H1 (cell line): ENCODE measurements at regions not wholly inside any gene's neighbourhood (a gene's known extent, or its start where the extent isn't known, plus 50 kb on each side); places are given as distances from the start of the nearest gene placed in this dataset.

ENCODE experiments used
- CTCF ChIA-PET: fragments of 300-600 bp; sonication (Branson Sonifier 250); formaldehyde crosslinking; loops from one replicate; lab custom pipeline; 2021; ENCODE audit not compliant: partially characterized antibody; lab: Charles Lee
- POLR2A ChIA-PET: fragments of 300-600 bp; sonication (Branson Sonifier 250); formaldehyde crosslinking; loops from one replicate; lab custom pipeline; 2021; ENCODE audit warnings: inconsistent platforms; ENCODE audit not compliant: partially characterized antibody; lab: Charles Lee
- DNase-seq, 2 experiments: peaks; one replicate each; pipeline versions ENCODE4 v3.0.0 to v3.0.0-alpha.2; 2010 to 2022; ENCODE audit warnings: low spot score in 2 of 2, low read depth in 1 of 2, mixed read lengths in 1 of 2
- FAIRE-seq: peaks from 2 replicates; lab custom pipeline; 2011; peaks lifted over from hg19 to GRCh38; lab: Jason Lieb, UNC
- H2AFZ ChIP-seq: 2 replicates; pipeline ENCODE4 v1.8.1; 2012; ENCODE audit warnings: low read length, inconsistent platforms
- H2AK5ac ChIP-seq: 2 replicates; pipeline ENCODE4 v1.6.1; 2013; ENCODE audit warnings: low read depth, low read length
- H2BK120ac ChIP-seq: replicated peaks from 2 replicates; pipeline ENCODE3; 2013; ENCODE audit warnings: low read depth, low read length, inconsistent platforms
- H2BK12ac ChIP-seq: 2 replicates; pipeline ENCODE4 v1.6.1; 2013; ENCODE audit warnings: low read depth, low read length
- H2BK15ac ChIP-seq: 2 replicates; pipeline ENCODE4 v1.6.1; 2013; ENCODE audit warnings: low read length
- H2BK20ac ChIP-seq: 2 replicates; pipeline ENCODE4 v1.6.1; 2013; ENCODE audit warnings: low read length
- H2BK5ac ChIP-seq: 2 replicates; pipeline ENCODE4 v1.6.1; 2013; ENCODE audit warnings: low read depth, low read length
- H3K14ac ChIP-seq: 2 replicates; pipeline ENCODE4 v1.6.1; 2013; ENCODE audit warnings: inconsistent platforms; ENCODE audit not compliant: insufficient read length
- H3K18ac ChIP-seq: 2 replicates; pipeline ENCODE4 v1.6.1; 2013; ENCODE audit warnings: low read length; ENCODE audit errors: extremely low read depth
- H3K23ac ChIP-seq: 2 replicates; pipeline ENCODE4 v1.6.1; 2013; ENCODE audit warnings: inconsistent platforms; ENCODE audit not compliant: insufficient read length
- H3K23me2 ChIP-seq: 2 replicates; pipeline ENCODE4 v1.6.1; 2013; ENCODE audit warnings: low read depth, low read length
- H3K27ac ChIP-seq: 2 replicates; pipeline ENCODE4 v1.6.1; 2011; ENCODE audit warnings: low read depth, low read length, inconsistent platforms
- H3K27me3 ChIP-seq, 4 experiments: replicated peaks in 1 of 4; 1 replicate in 1 of 4; 2 replicates in 3 of 4; pipeline versions ENCODE4 v1.6.1 to v1.8.1; 2011 to 2013; ENCODE audit warnings: low read length in 3 of 4, mild to moderate bottlenecking in 3 of 4, inconsistent platforms in 2 of 4, mixed read lengths in 2 of 4, moderate library complexity in 1 of 4; ENCODE audit not compliant: control insufficient read depth in 3 of 4, insufficient read depth in 3 of 4; ENCODE audit errors: extremely low read depth in 1 of 4
- H3K36me3 ChIP-seq, 4 experiments: 2 replicates each; pipeline versions ENCODE4 v1.6.1 to v1.8.1; 2011 to 2013; ENCODE audit warnings: mild to moderate bottlenecking in 4 of 4, low read length in 3 of 4, moderate library complexity in 2 of 4, control low read depth in 1 of 4, inconsistent platforms in 1 of 4; ENCODE audit not compliant: insufficient read depth in 4 of 4, control insufficient read depth in 2 of 4
- H3K4ac ChIP-seq: replicated peaks from 2 replicates; pipeline ENCODE3; 2013; ENCODE audit warnings: low read length, low read depth, mixed read lengths, inconsistent platforms; ENCODE audit not compliant: insufficient read length
- H3K4me1 ChIP-seq, 4 experiments: replicated peaks in 1 of 4; 1 replicate in 1 of 4; 2 replicates in 3 of 4; pipeline versions ENCODE4 v1.6.1 to v1.8.1; 2011 to 2013; ENCODE audit warnings: low read length in 3 of 4, inconsistent platforms in 2 of 4, mixed read lengths in 1 of 4; ENCODE audit not compliant: insufficient read depth in 4 of 4, control insufficient read depth in 3 of 4
- H3K4me2 ChIP-seq, 2 experiments: 2 replicates each; pipeline versions ENCODE4 v1.6.1 to v1.8.1; 2011 to 2013; ENCODE audit warnings: low read depth in 2 of 2, low read length in 2 of 2, control low read depth in 1 of 2, inconsistent platforms in 1 of 2, mild to moderate bottlenecking in 1 of 2; ENCODE audit not compliant: insufficient read depth in 1 of 2
- H3K4me3 ChIP-seq, 4 experiments: fragments of 200-600, 300-600 bp in 1 of 4; sonication (generic), shearing (Covaris generic), sonication (Bioruptor Twin) in 1 of 4; 2 replicates each; pipeline versions ENCODE4 v1.5.1 to v1.8.1; 2011 to 2016; ENCODE audit warnings: low read length in 4 of 4, low read depth in 3 of 4, control low read depth in 2 of 4, inconsistent platforms in 2 of 4, mild to moderate bottlenecking in 2 of 4, mixed read lengths in 1 of 4, moderate library complexity in 1 of 4; ENCODE audit not compliant: insufficient read depth in 2 of 4; ENCODE audit errors: extremely low read depth in 1 of 4
- H3K56ac ChIP-seq: replicated peaks from 2 replicates; pipeline ENCODE3; 2013; ENCODE audit warnings: low read depth, mild to moderate bottlenecking, mixed read lengths, low read length, inconsistent platforms; ENCODE audit not compliant: insufficient read length
- H3K79me1 ChIP-seq: 2 replicates; pipeline ENCODE4 v1.6.1; 2013; ENCODE audit warnings: low read depth, low read length, control low read depth
- H3K79me2 ChIP-seq, 2 experiments: 2 replicates each; pipeline versions ENCODE4 v1.6.1 to v1.8.1; 2012 to 2013; ENCODE audit warnings: low read length in 2 of 2, mild to moderate bottlenecking in 2 of 2, inconsistent platforms in 1 of 2; ENCODE audit not compliant: insufficient read depth in 2 of 2, control insufficient read depth in 1 of 2
- H3K9ac ChIP-seq, 4 experiments: replicated peaks in 1 of 4; 1 replicate in 1 of 4; 2 replicates in 3 of 4; pipeline versions ENCODE4 v1.6.1 to v1.8.1; 2011 to 2013; ENCODE audit warnings: low read depth in 3 of 4, low read length in 3 of 4, control low read depth in 2 of 4, mild to moderate bottlenecking in 2 of 4, moderate library complexity in 2 of 4, inconsistent platforms in 1 of 4; ENCODE audit errors: extremely low read depth in 1 of 4
- H3K9me3 ChIP-seq, 2 experiments: 2 replicates each; pipeline versions ENCODE4 v1.6.1 to v1.8.1; 2012 to 2013; ENCODE audit warnings: mild to moderate bottlenecking in 2 of 2, moderate library complexity in 2 of 2, control low read depth in 1 of 2, inconsistent platforms in 1 of 2, low read depth in 1 of 2, low read length in 1 of 2, mixed read lengths in 1 of 2; ENCODE audit not compliant: insufficient read depth in 2 of 2
- H4K20me1 ChIP-seq, 2 experiments: replicated peaks in 1 of 2; 2 replicates each; pipeline versions ENCODE3 to v1.8.1; 2011 to 2013; ENCODE audit warnings: inconsistent platforms in 2 of 2, low read length in 2 of 2, mild to moderate bottlenecking in 1 of 2; ENCODE audit not compliant: insufficient read depth in 2 of 2, control insufficient read depth in 1 of 2
- H4K5ac ChIP-seq: 2 replicates; pipeline ENCODE4 v1.6.1; 2013; ENCODE audit warnings: low read length, low read depth, mixed read lengths, inconsistent platforms; ENCODE audit not compliant: insufficient read length
- H4K8ac ChIP-seq: 2 replicates; pipeline ENCODE4 v1.8.0; 2013; ENCODE audit warnings: mild to moderate bottlenecking, moderate library complexity, low read length, inconsistent platforms; ENCODE audit not compliant: insufficient read depth; ENCODE audit errors: extremely low read depth
- H4K91ac ChIP-seq: replicated peaks from 2 replicates; pipeline ENCODE3; 2013; ENCODE audit warnings: low read length, mixed read lengths, inconsistent platforms; ENCODE audit not compliant: insufficient read length
- ASH2L ChIP-seq: fragments of 200-600, 300-600 bp; sonication (generic); IDR thresholded peaks from one replicate; pipeline ENCODE4 v1.7.1; 2017; ENCODE audit warnings: low read length
- BCL11A ChIP-seq, 2 experiments: IDR thresholded peaks; one replicate each; pipeline ENCODE4 v1.6.1; 2011; ENCODE audit warnings: low read depth in 2 of 2, low read length in 2 of 2, mild to moderate bottlenecking in 2 of 2
- CBX8 ChIP-seq: fragments of 300-800, 300-1000 bp; sonication (generic); IDR thresholded peaks from 2 replicates; pipeline ENCODE4 v1.7.1; 2016; ENCODE audit warnings: low read depth, low read length, borderline replicate concordance
- CEBPB ChIP-seq: IDR thresholded peaks from 2 replicates; pipeline ENCODE4 v1.6.1; 2012; ENCODE audit warnings: low read depth, low read length
- CHD2 ChIP-seq: IDR thresholded peaks from 2 replicates; pipeline ENCODE4 v1.6.1; 2012; ENCODE audit warnings: low read length, improper control_type of control experiment
- CREB1 ChIP-seq: IDR thresholded peaks from 2 replicates; pipeline ENCODE4 v1.6.1; 2012; ENCODE audit warnings: inconsistent platforms
- CTBP2 ChIP-seq: IDR thresholded peaks from 2 replicates; pipeline ENCODE4 v1.7.0; 2011; ENCODE audit warnings: borderline replicate concordance, mild to moderate bottlenecking, moderate library complexity, mixed read lengths, low read length; ENCODE audit not compliant: insufficient read depth, insufficient read length
- POLR2A ChIP-seq, 2 experiments: IDR thresholded peaks; 1 replicate in 1 of 2; 2 replicates in 1 of 2; pipeline ENCODE4 v1.6.1; 2011; ENCODE audit warnings: low read depth in 2 of 2, low read length in 2 of 2, mild to moderate bottlenecking in 2 of 2; ENCODE audit errors: control extremely low read depth in 1 of 2
- POLR2AphosphoS5 ChIP-seq: IDR thresholded peaks from 2 replicates; pipeline ENCODE4 v1.6.1; 2011; ENCODE audit warnings: low read depth, low read length
- SAP30 ChIP-seq: fragments of 300-600 bp; sonication (generic); IDR thresholded peaks from 2 replicates; pipeline ENCODE4 v1.7.1; 2012; ENCODE audit warnings: low read length, moderate library complexity, mild to moderate bottlenecking, inconsistent platforms; ENCODE audit not compliant: insufficient read depth, insufficient replicate concordance
- SIX5 ChIP-seq: IDR thresholded peaks from 2 replicates; pipeline ENCODE4 v1.6.1; 2011; ENCODE audit warnings: mild to moderate bottlenecking, low read depth, low read length
- SUZ12 ChIP-seq: fragments of 200-600 bp; sonication (generic); IDR thresholded peaks from 2 replicates; pipeline ENCODE4 v1.6.1; 2012; ENCODE audit warnings: mild to moderate bottlenecking, inconsistent platforms, low read length, moderate library complexity, mixed read lengths
- TAF7 ChIP-seq: optimal IDR thresholded peaks from 2 replicates; pipeline ENCODE3; 2011; ENCODE audit warnings: low read depth, mild to moderate bottlenecking, inconsistent platforms, low read length, moderate library complexity, borderline replicate concordance
- WGBS, 2 experiments: shearing (Covaris generic) in 1 of 2; methylation state at CpG; one replicate each; pipeline versions ENCODE4 v1.1.6 to v1.1.7; 2013 to 2015; ENCODE audit warnings: low lambda C conversion rate in 2 of 2, mixed read lengths in 2 of 2, inconsistent platforms in 1 of 2, low coverage in 1 of 2, missing lambda C conversion rate in 1 of 2; ENCODE audit not compliant: insufficient replicate concordance in 2 of 2, insufficient coverage in 1 of 2, insufficient read length in 1 of 2; ENCODE audit errors: extremely low coverage in 1 of 2, missing lambda C conversion rate in 1 of 2; 5-methylcytosine and 5-hydroxymethylcytosine counted together

GRCh38 chr10:63929831-63930467, 408.7 kb downstream of the REEP3 start:
- FAIRE-seq = no peak
- Histone ChIP-seq H3K18ac (no peak overlapping the region), H3K23ac (no peak overlapping the region), H3K9me3 (no peaks in the 10 kb centered on the region), H3K4me3 (no peak overlapping the region), H3K4me1 (no peaks in the 10 kb centered on the region), H3K4me2 (no peak overlapping the region), H3K9ac (no peak overlapping the region), H2AFZ (no peak overlapping the region), H2BK5ac (no peak overlapping the region), H3K27ac (no peak overlapping the region), H3K36me3 (no peaks in the 10 kb centered on the region), H3K79me2 (no peaks in the 10 kb centered on the region), H3K79me1 (no peaks in the 10 kb centered on the region), H4K8ac (no peak overlapping the region), H4K91ac (no peak overlapping the region), H2AK5ac (no peak overlapping the region), H2BK12ac (no peak overlapping the region), H3K56ac (no peak overlapping the region), H2BK120ac (no peak overlapping the region), H2BK20ac (no peak overlapping the region), H3K14ac (no peak overlapping the region), H3K4ac (no peak overlapping the region), H3K27me3 (no peaks in the 10 kb centered on the region), H2BK15ac (no peak overlapping the region), H4K20me1 (no peaks in the 10 kb centered on the region), H3K23me2 (no peaks in the 10 kb centered on the region), H4K5ac (no peak overlapping the region)
- ChIA-PET CTCF (interaction anchor here (0.7 to 1.0 kb wide), 3 partner anchors 19 to 56 kb away, joined by 3 read pairs; no protein-coding TSS in a partner anchor), POLR2A (no interaction called here)
- no peak for DNase-seq
- 78% methylated on average over 4 of the region's 4 CpGs; no CpG with 5 or more reads in 1 of the 2 experiments for WGBS, 2 experiments
- TF ChIP-seq BCL11A (IDR thresholded peaks at IDR 0.05; ENCODE audit: low read depth in 2 of 2, low read length in 2 of 2) (no peak), CTBP2 (no peak), CREB1 (no peak), CEBPB (no peak), CHD2 (no peak), SIX5 (no peak), POLR2AphosphoS5 (no peak), SUZ12 (no peak), CBX8 (no peak), POLR2A (IDR thresholded peaks at IDR 0.05; ENCODE audit: control extremely low read depth in 1 of 2, low read depth in 2 of 2, low read length in 2 of 2) (no peak), SAP30 (no peak), TAF7 (no peak), ASH2L (no peak)
